Gastroesophageal sphincter (tissue), 4 donors: ENCODE measurements at regions not wholly inside any gene's neighbourhood (a gene's known extent, or its start where the extent isn't known, plus 50 kb on each side); places are given as distances from the start of the nearest gene placed in this dataset.

Source experiments
- ATAC-seq: fragments of 150-250 bp; one replicate; pipeline ENCODE4 v1.9.1; 2016; ENCODE audit warnings: mild to moderate bottlenecking, moderate library complexity
- H3K27ac ChIP-seq, 4 donors: fragments of 200-600 bp; sonication (generic) in 3 of 4; 1 replicate in 3 of 4; 2 replicates in 1 of 4; pipeline ENCODE4 v1.5.1; 2016 to 2019
- H3K27me3 ChIP-seq: fragments of 200-600 bp; sonication (generic); one replicate; pipeline ENCODE4 v1.5.1; 2019
- H3K36me3 ChIP-seq, 2 donors: fragments of 200-600 bp; sonication (generic); one replicate each; pipeline ENCODE4 v1.5.1; 2019; ENCODE audit warnings: control low read depth in 1 of 2
- H3K4me1 ChIP-seq, 3 donors: fragments of 200-600 bp; sonication (generic); 1 replicate in 2 of 3; 2 replicates in 1 of 3; pipeline ENCODE4 v1.5.1; 2016 to 2019; ENCODE audit warnings: control low read depth in 2 of 3
- H3K4me3 ChIP-seq, 2 donors: fragments of 200-600 bp; sonication (generic); one replicate each; pipeline ENCODE4 v1.5.1; 2019; ENCODE audit warnings: mild to moderate bottlenecking in 1 of 2, moderate library complexity in 1 of 2
- H3K9me3 ChIP-seq, 3 donors: fragments of 200-600 bp; sonication (generic); one replicate each; pipeline ENCODE4 v1.5.1; 2017 to 2019; ENCODE audit warnings: control low read depth in 2 of 3
- EP300 ChIP-seq: sonication (generic); formaldehyde crosslinking; IDR thresholded peaks from one replicate; pipeline ENCODE4 v1.6.1; 2017; ENCODE audit warnings: antibody characterized with exemption, mild to moderate bottlenecking
- POLR2A ChIP-seq, 2 donors: fragments of 450-650 bp; IDR thresholded peaks; one replicate each; pipeline ENCODE4 v1.6.1; 2017; ENCODE audit warnings: antibody characterized with exemption in 2 of 2, mild to moderate bottlenecking in 2 of 2, moderate library complexity in 1 of 2
- POLR2AphosphoS5 ChIP-seq: sonication (generic); formaldehyde crosslinking; IDR thresholded peaks from one replicate; pipeline ENCODE4 v1.6.1; 2017; ENCODE audit warnings: antibody characterized with exemption
- WGBS, 2 donors: methylation state at CpG; one replicate each; pipeline ENCODE4 v1.1.5; 2018; ENCODE audit warnings: low coverage in 1 of 2; 5-methylcytosine and 5-hydroxymethylcytosine counted together
- TF ChIP-seq, protein P1 (sequence below), 4 experiments: fragments of 200-600 bp in 2 of 4; fragments of 450-650 bp in 2 of 4; sonication (generic) in 1 of 4; IDR thresholded peaks; one replicate each; pipeline ENCODE4 v1.5.1; 2017 to 2019; ENCODE audit warnings: antibody characterized with exemption in 4 of 4, mild to moderate bottlenecking in 2 of 4, moderate library complexity in 2 of 4

- 70 to 90% methylated on average over 4 to 11 of the region's 17 CpGs for WGBS, 2 donors
- no peak overlapping the region for H3K27ac ChIP-seq
- peaks cover 0 to 12% (median 0%) of the 10 kb centered on the region in 3 donors for H3K9me3 ChIP-seq
- ATAC-seq = no peak
- H3K4me1 ChIP-seq = peaks cover 0 to 22% (median 0%) of the 10 kb centered on the region in 3 donors
- no peaks in the 10 kb centered on the region for H3K36me3 ChIP-seq
- peaks cover 42% of the 10 kb centered on the region for H3K27me3 ChIP-seq
- no peak for TF ChIP-seq POLR2AphosphoS5
- TF ChIP-seq EP300 = no peak
- no peak for TF ChIP-seq POLR2A (IDR thresholded peaks at IDR 0.05)
- TF ChIP-seq, protein P1, sequence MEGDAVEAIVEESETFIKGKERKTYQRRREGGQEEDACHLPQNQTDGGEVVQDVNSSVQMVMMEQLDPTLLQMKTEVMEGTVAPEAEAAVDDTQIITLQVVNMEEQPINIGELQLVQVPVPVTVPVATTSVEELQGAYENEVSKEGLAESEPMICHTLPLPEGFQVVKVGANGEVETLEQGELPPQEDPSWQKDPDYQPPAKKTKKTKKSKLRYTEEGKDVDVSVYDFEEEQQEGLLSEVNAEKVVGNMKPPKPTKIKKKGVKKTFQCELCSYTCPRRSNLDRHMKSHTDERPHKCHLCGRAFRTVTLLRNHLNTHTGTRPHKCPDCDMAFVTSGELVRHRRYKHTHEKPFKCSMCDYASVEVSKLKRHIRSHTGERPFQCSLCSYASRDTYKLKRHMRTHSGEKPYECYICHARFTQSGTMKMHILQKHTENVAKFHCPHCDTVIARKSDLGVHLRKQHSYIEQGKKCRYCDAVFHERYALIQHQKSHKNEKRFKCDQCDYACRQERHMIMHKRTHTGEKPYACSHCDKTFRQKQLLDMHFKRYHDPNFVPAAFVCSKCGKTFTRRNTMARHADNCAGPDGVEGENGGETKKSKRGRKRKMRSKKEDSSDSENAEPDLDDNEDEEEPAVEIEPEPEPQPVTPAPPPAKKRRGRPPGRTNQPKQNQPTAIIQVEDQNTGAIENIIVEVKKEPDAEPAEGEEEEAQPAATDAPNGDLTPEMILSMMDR (IDR thresholded peaks at IDR 0.05) = no peak
- no peak overlapping the region for H3K4me3 ChIP-seq
Measured at GRCh38 chr17:79668344-79669250, 57.7 kb upstream of the RBFOX3 start.

DNA sequence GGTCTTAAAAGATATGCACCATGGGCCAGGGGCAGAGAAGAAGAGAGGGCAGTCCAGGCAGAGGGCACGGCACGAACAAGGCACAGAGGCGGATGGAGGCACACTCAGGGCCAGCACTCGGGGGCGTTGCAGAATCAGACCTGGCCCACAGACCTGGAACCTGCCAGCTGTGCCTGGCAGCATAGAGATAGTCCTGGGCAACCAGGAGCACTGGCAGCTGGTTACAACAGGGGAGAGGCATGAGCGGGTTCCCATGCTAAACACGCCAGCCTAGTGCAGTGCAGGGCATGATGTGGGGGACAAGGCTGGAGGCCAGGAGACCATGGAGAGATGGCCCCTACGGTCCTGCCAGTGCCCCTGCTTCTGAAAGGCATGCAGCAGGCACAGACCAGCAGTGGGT lies 56.9 kb upstream of the RBFOX3 start:
- ATAC-seq = no peak
- H3K4me3 ChIP-seq = no peak overlapping the region
- peaks cover 34% of the 10 kb centered on the region for H3K27me3 ChIP-seq
- H3K4me1 ChIP-seq = peaks cover 0 to 22% (median 0%) of the 10 kb centered on the region in 3 donors
- WGBS, 2 donors = 40% methylated on average over 1 of the region's 8 CpGs; no CpG with 5 or more reads in 1 of the 2 donors
- peaks cover 0 to 6% (median 0%) of the 10 kb centered on the region in 3 donors for H3K9me3 ChIP-seq
- no peak overlapping the region for H3K27ac ChIP-seq
- H3K36me3 ChIP-seq = no peaks in the 10 kb centered on the region
- no peak for TF ChIP-seq POLR2A (IDR thresholded peaks at IDR 0.05)
- no peak for TF ChIP-seq POLR2AphosphoS5
- TF ChIP-seq, protein P1 (IDR thresholded peaks at IDR 0.05) = no peak
- no peak for TF ChIP-seq EP300

DNA sequence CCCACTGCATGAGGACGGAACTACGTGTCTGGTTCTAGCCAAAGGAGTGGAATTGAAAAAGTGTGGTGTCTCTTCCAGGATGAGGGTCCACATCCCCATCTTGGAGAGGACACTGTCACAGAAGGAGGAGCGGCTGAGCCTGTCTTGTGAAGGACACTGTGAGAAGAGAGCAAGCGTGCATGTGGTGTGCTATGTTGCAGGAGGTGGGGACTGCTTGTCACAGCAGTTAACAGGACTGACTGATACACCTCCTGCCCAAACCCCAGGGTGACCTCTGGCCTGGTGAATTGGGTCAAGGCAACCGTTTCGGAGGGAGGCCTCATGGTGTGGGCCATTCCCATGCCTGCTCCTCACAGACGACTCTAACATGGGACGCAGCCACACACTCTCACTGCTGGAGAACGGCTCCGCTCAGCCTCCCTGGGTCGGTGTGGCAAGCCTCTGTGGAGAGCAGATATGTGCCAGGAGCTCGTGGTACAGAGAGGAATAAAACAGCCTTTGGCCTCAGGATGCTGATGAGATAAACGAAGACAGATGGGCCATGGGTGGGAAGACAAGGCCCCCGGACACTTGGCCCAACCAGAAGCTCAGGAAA lies 56.4 kb upstream of the RBFOX3 start:
- H3K4me3 ChIP-seq = no peak overlapping the region
- TF ChIP-seq POLR2AphosphoS5 = no peak
- no peak for TF ChIP-seq POLR2A (IDR thresholded peaks at IDR 0.05)
- no peak for TF ChIP-seq EP300
- TF ChIP-seq, protein P1 (IDR thresholded peaks at IDR 0.05) = no peak
- H3K27me3 ChIP-seq = peaks cover 29% of the 10 kb centered on the region
- no peak overlapping the region for H3K27ac ChIP-seq
- 80 to 100% methylated on average over 4 of the region's 14 CpGs for WGBS, 2 donors
- no peaks in the 10 kb centered on the region for H3K36me3 ChIP-seq
- peaks cover 0 to 7% (median 0%) of the 10 kb centered on the region in 3 donors for H3K9me3 ChIP-seq
- ATAC-seq = no peak
- peaks cover 0 to 22% (median 0%) of the 10 kb centered on the region in 3 donors for H3K4me1 ChIP-seq

DNA sequence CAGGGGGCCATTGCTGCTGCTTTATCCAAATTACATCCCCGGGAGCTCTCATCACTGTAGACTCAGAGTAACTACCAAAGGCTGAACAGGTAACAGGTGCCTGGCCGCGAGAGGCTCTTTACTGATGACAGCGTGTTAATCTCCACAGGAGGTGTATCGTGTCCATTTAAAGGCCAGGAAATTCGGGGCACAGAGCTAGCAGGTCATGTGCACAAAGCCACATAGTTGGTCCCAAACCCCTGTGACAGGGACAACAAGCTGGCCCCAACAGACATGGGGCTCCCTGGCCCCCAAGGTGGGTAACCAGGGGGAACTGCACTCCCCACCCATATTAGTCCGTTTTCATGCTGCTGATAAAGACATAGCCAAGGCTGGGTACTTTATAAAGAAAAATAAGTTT lies 55.3 kb upstream of the RBFOX3 start:
- Histone ChIP-seq H3K4me3 (no peak overlapping the region), H3K9me3 (peaks cover 0 to 17% (median 0%) of the 10 kb centered on the region in 3 donors), H3K4me1 (peaks cover 0 to 22% (median 0%) of the 10 kb centered on the region in 3 donors), H3K36me3 (no peaks in the 10 kb centered on the region), H3K27me3 (peaks cover 21% of the 10 kb centered on the region), H3K27ac (peak overlapping the region in 2 of 4 donors; percentile 56 to 66)
- WGBS, 2 donors = 73 to 83% methylated on average over 5 to 6 of the region's 7 CpGs
- ATAC-seq = no peak
- TF ChIP-seq POLR2A (IDR thresholded peaks at IDR 0.05) = no peak
- TF ChIP-seq POLR2AphosphoS5 = no peak
- no peak for TF ChIP-seq EP300
- TF ChIP-seq, protein P1 (IDR thresholded peaks at IDR 0.05) = no peak
